Gastrocnemius medialis (tissue), 4 donors: ENCODE measurements at regions not wholly inside any gene's neighbourhood (a gene's known extent, or its start where the extent isn't known, plus 50 kb on each side); places are given as distances from the start of the nearest gene placed in this dataset.

ENCODE experiments used
- ATAC-seq, 2 donors: fragments of 150-250 bp; one replicate each; pipeline ENCODE4 v1.9.1; 2016
- DNase-seq, 2 donors: peaks; one replicate each; pipeline ENCODE4 v3.0.0-alpha.2; 2019
- H3K27ac ChIP-seq, 4 donors: fragments of 200-600 bp; sonication (generic); 1 replicate in 1 of 4; 2 replicates in 3 of 4; pipeline ENCODE4 v1.5.1; 2016 to 2018; ENCODE audit warnings: mild to moderate bottlenecking in 2 of 4, moderate library complexity in 1 of 4
- H3K27me3 ChIP-seq, 3 donors: fragments of 200-600 bp; sonication (generic) in 2 of 3; 1 replicate in 1 of 3; 2 replicates in 2 of 3; pipeline versions ENCODE4 v1.5.1 to v1.6.0; 2016 to 2019; ENCODE audit warnings: mild to moderate bottlenecking in 1 of 3, moderate library complexity in 1 of 3
- H3K36me3 ChIP-seq, 2 donors: fragments of 200-600 bp; sonication (generic) in 1 of 2; one replicate each; pipeline ENCODE4 v1.5.1; 2017 to 2018
- H3K4me1 ChIP-seq, 2 donors: fragments of 200-600 bp; sonication (generic) in 1 of 2; one replicate each; pipeline ENCODE4 v1.5.1; 2016 to 2017; ENCODE audit warnings: mild to moderate bottlenecking in 2 of 2
- H3K4me3 ChIP-seq, 4 donors: fragments of 200-600 bp; sonication (generic) in 3 of 4; 1 replicate in 1 of 4; 2 replicates in 3 of 4; pipeline ENCODE4 v1.5.1; 2016 to 2019; ENCODE audit warnings: mild to moderate bottlenecking in 2 of 4
- H3K9me3 ChIP-seq, 3 donors: fragments of 200-600 bp; sonication (generic) in 2 of 3; 1 replicate in 1 of 3; 2 replicates in 2 of 3; pipeline ENCODE4 v1.5.1; 2016 to 2019
- CTCF ChIP-seq, 5 experiments: fragments of 450-650 bp in 3 of 5; fragments of 200-600 bp in 2 of 5; sonication (generic) in 2 of 5; IDR thresholded peaks in 4 of 5; conservative IDR thresholded peaks in 1 of 5; 1 replicate in 4 of 5; 2 replicates in 1 of 5; pipeline ENCODE4 v1.5.1; 2016 to 2019; ENCODE audit warnings: antibody characterized with exemption in 5 of 5, mild to moderate bottlenecking in 3 of 5, moderate library complexity in 3 of 5
- POLR2A ChIP-seq, 2 donors: fragments of 450-650 bp; IDR thresholded peaks; one replicate each; pipeline ENCODE4 v1.6.1; 2017; ENCODE audit warnings: antibody characterized with exemption in 2 of 2, mild to moderate bottlenecking in 2 of 2, moderate library complexity in 2 of 2
- in situ Hi-C, 4 donors: fragments of 200-750 bp; cut with MboI; loops; one replicate each; pipeline versions ENCODE4 v1.15.0 to v1.8.0; 2017; ENCODE audit warnings: low sequenced_read_pairs in 4 of 4
- intact Hi-C: fragments of 100-400 bp; cut with DNase I; formaldehyde crosslinking; loops from one replicate; pipeline ENCODE4 v1.15.1; 2023; ENCODE audit warnings: low total_unique reads

GRCh38 chr2:164369366-164369765 is 251.9 kb downstream of the GRB14 start:
- Histone ChIP-seq H3K36me3 (no peaks in the 10 kb centered on the region), H3K4me3 (no peak overlapping the region), H3K27me3 (no peaks in the 10 kb centered on the region), H3K27ac (no peak overlapping the region), H3K4me1 (no peaks in the 10 kb centered on the region), H3K9me3 (no peaks in the 10 kb centered on the region)
- TF ChIP-seq CTCF (IDR thresholded peaks at IDR 0.05 in 4 of 5, conservative IDR thresholded peaks at IDR 0.05 in 1 of 5) (no peak), POLR2A (IDR thresholded peaks at IDR 0.05) (no peak)
- intact Hi-C loops = no loop called here
- no peak for DNase-seq
- in situ Hi-C loops = no loop called here
- no peak for ATAC-seq

GRCh38 chr2:164368896-164369295 is 252.4 kb downstream of the GRB14 start:
- no peak overlapping the region for H3K4me3 ChIP-seq

GRCh38 chr2:164363646-164364045 is 257.6 kb downstream of the GRB14 start:
- H3K36me3 ChIP-seq = no peaks in the 10 kb centered on the region
- TF ChIP-seq POLR2A (IDR thresholded peaks at IDR 0.05) (no peak), CTCF (IDR thresholded peaks at IDR 0.05 in 4 of 5, conservative IDR thresholded peaks at IDR 0.05 in 1 of 5) (no peak)
- no peaks in the 10 kb centered on the region for H3K4me1 ChIP-seq
- H3K9me3 ChIP-seq = no peaks in the 10 kb centered on the region
- H3K27ac ChIP-seq = no peak overlapping the region
- in situ Hi-C loops = no loop called here
- ATAC-seq (no peak), DNase-seq (no peak)
- H3K27me3 ChIP-seq = no peaks in the 10 kb centered on the region
- no peak overlapping the region for H3K4me3 ChIP-seq
- intact Hi-C loops = no loop called here

More at GRCh38 chr2:164368896-164369295, 252.4 kb downstream of the GRB14 start:
- DNase-seq = no peak
- intact Hi-C loops (no loop called here), in situ Hi-C loops (no loop called here)
- TF ChIP-seq POLR2A (IDR thresholded peaks at IDR 0.05) (no peak), CTCF (IDR thresholded peaks at IDR 0.05 in 4 of 5, conservative IDR thresholded peaks at IDR 0.05 in 1 of 5) (no peak)
- Histone ChIP-seq H3K27ac (no peak overlapping the region), H3K36me3 (no peaks in the 10 kb centered on the region), H3K27me3 (no peaks in the 10 kb centered on the region), H3K4me1 (no peaks in the 10 kb centered on the region), H3K9me3 (no peaks in the 10 kb centered on the region)
- ATAC-seq = no peak

- intact Hi-C loops = no loop called here
- DNase-seq = no peak
- in situ Hi-C loops = no loop called here
- H3K4me1 ChIP-seq = no peaks in the 10 kb centered on the region
- TF ChIP-seq POLR2A (IDR thresholded peaks at IDR 0.05) (no peak), CTCF (IDR thresholded peaks at IDR 0.05 in 4 of 5, conservative IDR thresholded peaks at IDR 0.05 in 1 of 5) (no peak)
- no peak for ATAC-seq
- H3K4me3 ChIP-seq = no peak overlapping the region
- H3K27ac ChIP-seq = no peak overlapping the region
- H3K36me3 ChIP-seq = no peaks in the 10 kb centered on the region
- no peaks in the 10 kb centered on the region for H3K9me3 ChIP-seq
- H3K27me3 ChIP-seq = no peaks in the 10 kb centered on the region
Observed at GRCh38 chr2:164351536-164351935, 269.7 kb downstream of the GRB14 start.

- Histone ChIP-seq H3K27me3 (no peaks in the 10 kb centered on the region), H3K4me1 (no peaks in the 10 kb centered on the region), H3K27ac (no peak overlapping the region), H3K9me3 (no peaks in the 10 kb centered on the region), H3K4me3 (no peak overlapping the region), H3K36me3 (no peaks in the 10 kb centered on the region)
- intact Hi-C loops (no loop called here), in situ Hi-C loops (no loop called here)
- ATAC-seq = no peak
- TF ChIP-seq POLR2A (IDR thresholded peaks at IDR 0.05) = no peak
- TF ChIP-seq CTCF (IDR thresholded peaks at IDR 0.05 in 4 of 5, conservative IDR thresholded peaks at IDR 0.05 in 1 of 5) = no peak
- no peak for DNase-seq
Observed at GRCh38 chr2:164335947-164336346, 285.3 kb downstream of the GRB14 start.
